LHCN-M2 (cell line): ENCODE measurements at regions not wholly inside any gene's neighbourhood (a gene's known extent, or its start where the extent isn't known, plus 50 kb on each side); places are given as distances from the start of the nearest gene placed in this dataset.
"Not testable (repeated sequence)": the region's sequence is repeated elsewhere in the genome, so short reads cannot be mapped to it uniquely, and the experiment has no call there.

Source experiments
- DNase-seq: peaks from one replicate; pipeline ENCODE4 v3.0.0-alpha.2; 2012; ENCODE audit warnings: low read depth

DNA sequence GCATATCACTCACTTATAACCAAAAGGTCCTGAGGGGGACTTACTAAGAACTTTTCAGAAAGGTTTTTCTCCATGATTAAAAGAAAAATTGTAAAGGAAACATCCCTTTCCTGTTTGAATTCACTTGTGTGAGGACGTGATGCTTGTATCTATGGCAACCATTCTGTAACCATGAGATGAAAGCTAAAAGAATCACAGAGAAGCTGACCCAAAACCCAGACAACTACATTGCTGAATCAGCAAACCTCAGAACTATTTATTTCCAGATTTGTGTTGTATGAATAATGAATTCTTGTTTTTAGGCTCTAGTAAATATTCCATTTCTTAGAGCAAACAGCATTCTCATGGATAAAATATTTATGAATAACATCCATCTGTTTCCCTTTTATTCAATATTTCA lies 91.2 kb downstream of the RCHY1 start:
- no peak for DNase-seq

DNA sequence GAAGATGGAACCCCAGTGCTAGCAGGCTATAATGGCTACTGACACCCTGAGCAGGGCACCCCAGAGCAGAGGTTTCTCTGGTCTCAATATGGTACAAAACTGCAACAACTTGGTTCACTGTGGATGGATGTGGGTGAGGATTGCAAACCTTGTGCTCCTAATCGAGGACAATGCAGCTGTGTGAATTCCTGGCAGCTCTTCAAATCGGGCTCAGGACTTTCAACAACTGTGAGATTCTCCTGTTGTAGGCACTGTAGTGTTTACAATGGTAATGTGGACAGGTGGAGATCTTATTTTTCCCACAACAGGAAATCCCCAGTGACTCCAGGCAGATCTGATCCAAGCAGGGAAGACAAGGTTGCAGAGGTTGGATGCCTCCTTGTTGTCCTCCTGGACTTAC lies 101.5 kb downstream of the RCHY1 start:
- DNase-seq: no peak

DNA sequence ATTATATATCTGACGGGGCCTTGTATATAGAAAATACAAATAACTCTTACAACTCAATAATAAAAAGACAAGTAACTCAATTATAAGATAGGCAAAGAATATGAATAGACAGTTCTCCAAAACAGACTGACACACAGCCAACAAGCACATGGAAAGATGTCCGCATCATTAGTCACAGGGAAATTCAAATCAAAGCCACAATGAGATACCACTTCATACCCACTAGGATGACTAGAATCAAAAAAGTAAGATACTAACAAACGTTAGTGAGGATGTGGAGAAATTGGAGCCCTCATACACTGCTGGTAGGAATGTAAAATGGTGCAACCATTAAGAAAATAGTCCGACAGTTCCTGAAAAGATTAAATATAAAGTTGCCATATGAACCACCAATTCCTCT lies 115.7 kb downstream of the RCHY1 start:
- peak; percentile 55 for DNase-seq

GRCh38 chr4:75391489-75392166 lies 122.6 kb downstream of the RCHY1 start:
- DNase-seq: no peak

GRCh38 chr4:75386426-75386825 lies 127.8 kb downstream of the RCHY1 start:
- not testable (repeated sequence) for DNase-seq

DNA sequence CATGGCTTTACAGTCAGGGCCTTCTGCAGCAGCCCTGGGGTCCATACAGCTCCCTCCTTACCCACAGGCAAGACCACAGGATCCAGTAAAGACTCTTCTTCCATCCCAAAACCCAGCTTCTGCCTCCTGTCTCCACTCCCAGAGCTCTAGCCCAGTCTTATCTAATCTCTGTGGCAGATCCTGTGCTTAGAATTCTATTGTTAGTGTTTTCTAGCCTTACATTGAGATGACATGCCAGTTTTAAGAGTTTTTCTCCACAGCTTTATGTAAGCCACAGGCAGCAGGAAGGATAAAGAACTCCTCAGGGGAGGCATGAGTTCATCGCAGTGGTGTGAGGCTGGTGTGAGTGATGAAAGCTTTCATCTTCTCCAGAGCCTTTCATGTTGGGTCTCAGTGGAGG lies 129.1 kb downstream of the RCHY1 start:
- DNase-seq: no peak

DNA sequence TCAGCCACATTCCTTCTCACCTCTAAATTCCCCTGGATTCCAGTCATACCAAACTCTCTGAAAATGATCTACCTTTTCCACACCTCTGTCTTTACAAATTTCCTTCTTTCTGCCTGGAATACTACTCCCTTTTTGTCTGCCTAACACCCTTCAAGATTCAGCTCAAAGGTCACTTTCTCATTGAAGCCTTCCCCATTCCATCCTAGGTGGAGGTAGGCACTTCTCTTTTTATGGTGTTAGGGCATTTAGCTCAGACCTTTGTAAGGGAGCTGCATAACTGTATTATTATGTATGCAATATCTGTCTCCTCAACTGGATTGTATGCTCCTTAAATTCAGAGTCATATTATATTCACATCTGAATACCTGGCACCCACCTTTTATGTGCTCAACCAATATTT lies 137.7 kb downstream of the RCHY1 start:
- DNase-seq: no peak

GRCh38 chr4:75371915-75372314 lies 142.3 kb downstream of the RCHY1 start:
- DNase-seq: no peak

GRCh38 chr4:75370576-75370975 lies 143.6 kb downstream of the RCHY1 start:
- DNase-seq: peak; percentile 22

GRCh38 chr4:75345423-75345822 lies 168.8 kb downstream of the RCHY1 start:
- peak; percentile 51 for DNase-seq

DNA sequence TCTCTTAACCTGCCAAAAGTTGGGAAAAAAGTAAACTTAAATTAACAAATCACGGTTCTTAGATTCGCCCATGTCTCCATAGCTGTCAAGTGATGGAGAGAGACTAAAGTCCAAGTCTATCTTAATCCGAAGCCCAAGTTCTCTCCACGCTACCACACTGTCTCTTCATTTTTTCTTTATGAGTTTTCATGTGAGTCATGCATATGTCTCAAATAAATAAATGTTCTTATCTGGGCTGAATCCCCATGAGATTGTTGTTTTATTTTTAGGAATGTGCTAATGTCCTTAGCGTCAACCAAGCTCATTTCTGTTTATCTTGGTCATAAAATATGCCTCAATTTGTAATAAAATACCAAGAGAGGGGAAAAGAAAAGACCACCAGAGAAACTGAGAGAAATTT lies 169.3 kb downstream of the RCHY1 start:
- peak; percentile 92 for DNase-seq

- DNase-seq: no peak
Measured at GRCh38 chr4:75343333-75343732, 170.9 kb downstream of the RCHY1 start.

- peak; percentile 74 for DNase-seq
Measured at GRCh38 chr4:75340561-75340960, 173.6 kb downstream of the RCHY1 start.

DNA sequence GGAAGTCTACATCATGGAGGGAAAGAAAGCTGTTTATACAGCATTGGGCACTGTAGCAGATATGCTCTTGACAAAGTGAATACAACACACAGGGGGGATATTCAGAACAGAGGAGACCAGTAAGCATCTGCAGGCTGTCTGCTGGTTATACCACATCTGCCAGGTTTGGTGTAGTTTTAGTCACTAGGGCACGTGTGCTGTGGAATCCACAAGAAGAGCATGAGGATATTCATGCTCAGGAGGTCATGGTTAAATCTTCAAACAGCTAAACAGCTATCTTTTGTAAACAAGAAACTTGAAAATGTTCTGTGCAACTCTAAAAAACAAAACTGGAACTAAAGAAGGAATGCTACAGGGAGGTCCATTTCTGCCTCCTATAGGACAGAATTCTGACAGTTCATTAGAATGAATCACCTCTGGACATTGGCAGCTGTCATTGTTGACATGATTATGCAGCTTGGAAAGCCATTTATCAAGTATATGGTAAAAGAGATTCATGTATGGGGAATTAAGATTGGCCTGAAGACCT lies 175.8 kb downstream of the RCHY1 start:
- peak; percentile 62 for DNase-seq

DNA sequence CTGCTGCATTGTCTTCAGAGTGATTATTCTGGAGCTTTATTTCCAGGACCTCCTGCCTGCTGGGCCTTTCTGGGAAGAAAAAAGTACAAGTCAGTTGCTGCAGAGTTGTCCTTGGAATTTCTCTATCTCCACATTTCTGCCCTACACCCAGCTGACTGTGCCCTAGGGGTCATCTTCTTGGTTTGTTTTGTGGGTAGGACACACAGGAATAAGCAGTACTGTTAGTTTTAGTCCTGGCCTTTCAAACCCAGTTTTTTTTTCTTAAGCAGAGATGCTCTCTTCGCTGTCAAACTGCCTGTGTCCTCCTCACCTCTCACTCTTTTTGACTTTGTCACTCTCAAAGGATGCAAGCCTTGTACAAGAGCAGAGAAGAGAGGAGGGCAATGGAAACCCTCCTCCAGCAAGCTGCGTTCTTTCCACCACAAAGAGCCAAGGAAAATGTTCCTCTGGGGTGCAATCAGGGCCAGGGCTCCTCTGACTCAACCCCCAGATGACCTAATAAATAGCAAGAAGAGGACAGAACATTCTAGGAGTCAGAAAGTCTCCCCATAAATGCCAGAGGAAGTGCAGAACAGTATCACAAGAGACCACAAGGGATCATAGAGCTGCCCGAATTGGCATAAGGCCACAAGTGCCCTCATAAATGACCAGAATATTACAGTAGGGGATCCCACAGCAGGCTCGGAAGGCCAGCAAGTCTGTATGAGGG lies 186.2 kb downstream of the RCHY1 start:
- DNase-seq: peak; percentile 94

DNA sequence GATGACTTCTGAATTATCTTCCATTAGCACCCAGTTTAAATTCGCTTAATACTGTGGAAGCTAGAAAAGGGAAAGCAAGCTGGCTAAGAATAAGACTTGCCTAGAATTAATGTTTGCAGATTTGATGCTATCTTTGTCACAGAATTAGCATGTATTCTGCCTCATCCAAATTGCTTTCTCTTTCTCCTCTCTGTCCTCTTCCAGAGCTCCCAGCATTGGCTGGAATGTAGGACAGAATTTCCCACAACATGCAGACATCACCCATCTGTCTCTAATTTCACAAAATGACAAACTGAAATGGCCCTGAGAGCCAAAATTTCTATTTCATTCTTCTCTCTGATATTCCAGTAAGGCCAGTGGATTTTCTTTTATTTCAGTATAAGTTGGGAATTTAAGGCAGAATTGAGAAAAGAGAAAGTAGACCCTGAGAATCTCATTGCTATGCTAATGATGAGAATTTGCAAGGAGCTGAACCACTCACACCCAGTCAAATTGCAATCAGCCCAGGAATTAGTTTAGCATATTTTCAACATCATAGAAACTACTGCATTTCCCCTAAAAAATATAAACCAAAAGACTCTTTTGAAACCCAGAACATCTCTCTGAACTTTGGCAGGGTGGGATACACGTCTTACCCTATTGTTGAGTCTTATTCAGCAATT lies 188.8 kb downstream of the RCHY1 start:
- DNase-seq: no peak

- DNase-seq: no peak
Measured at GRCh38 chr4:75321484-75321883, 192.7 kb downstream of the RCHY1 start.

- not testable (repeated sequence) for DNase-seq
Measured at GRCh38 chr4:75317641-75318040, 196.6 kb downstream of the RCHY1 start.

DNA sequence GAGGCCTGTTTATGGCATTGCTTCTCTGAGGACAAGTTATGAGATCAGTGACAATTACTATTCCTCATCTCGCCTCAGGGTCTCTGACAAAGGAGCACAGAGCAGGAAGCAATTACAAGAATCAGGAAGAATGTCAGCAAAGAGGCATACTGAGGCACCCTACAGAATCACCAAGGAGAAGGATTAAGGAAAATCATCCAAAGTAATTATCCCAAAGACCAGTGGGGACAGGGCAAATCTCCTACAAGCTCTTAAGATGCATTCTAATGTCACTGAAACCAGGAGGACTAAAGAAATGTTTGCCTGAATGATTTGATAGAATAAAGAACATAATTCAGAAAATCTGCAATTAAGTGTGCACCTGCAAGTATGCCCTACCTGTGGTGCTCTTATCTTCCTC lies 206.2 kb downstream of the RCHY1 start:
- DNase-seq: no peak

- DNase-seq: no peak
Measured at GRCh38 chr4:75306506-75306905, 207.7 kb downstream of the RCHY1 start.

DNA sequence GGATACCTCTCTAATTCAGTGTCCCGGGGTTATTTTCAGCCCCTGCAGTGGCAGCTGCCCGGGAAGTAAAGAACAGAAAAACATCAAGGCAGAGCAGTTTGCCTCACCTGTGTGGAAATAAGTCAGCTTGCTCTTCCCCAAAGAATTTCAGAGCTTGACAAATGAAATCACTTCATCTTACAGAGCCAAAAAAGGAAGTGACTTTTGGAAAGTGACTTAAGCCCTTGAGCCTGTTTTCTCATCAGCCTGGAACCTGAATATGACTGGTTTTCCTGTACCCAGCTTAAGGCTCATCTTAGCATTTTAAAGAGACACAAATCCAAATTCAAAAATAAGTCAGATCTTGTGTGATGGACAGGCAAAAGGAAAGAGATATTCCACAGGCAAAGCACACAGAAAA lies 211.6 kb downstream of the RCHY1 start:
- no peak for DNase-seq

DNA sequence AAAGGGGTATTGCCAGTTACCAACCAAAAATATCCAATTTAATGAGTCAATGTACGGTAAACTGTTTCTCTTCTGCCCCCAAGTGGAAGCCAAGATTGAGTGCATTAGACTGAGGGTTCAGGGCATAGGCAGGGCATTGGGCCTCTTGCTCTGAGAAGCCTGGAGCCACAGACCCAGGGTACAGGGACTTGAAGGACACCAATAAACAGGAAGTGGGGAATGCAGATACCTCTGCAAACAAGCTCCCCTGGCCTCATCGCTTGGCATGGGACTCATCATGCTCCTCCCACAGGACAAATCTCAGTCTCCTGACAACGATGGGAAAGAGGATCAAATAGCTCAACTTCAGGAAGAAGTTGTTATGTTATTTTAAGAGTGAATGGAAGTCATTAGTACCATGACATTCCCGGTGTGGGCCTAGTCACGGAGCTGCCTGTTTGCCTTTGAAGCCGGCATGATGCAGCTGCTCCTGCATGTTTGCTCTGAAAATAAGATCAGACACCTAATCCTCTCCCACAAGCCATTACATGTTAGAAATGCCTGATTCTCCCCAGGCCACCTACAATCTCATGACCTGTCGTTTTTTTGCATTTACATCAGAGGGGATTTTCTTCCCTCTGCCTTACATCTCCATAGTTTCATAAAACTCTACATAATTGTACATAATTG lies 224.2 kb downstream of the RCHY1 start:
- peak; percentile 43 for DNase-seq
